Suprapubic skin (tissue), 4 donors: ENCODE measurements at regions not wholly inside any gene's neighbourhood (a gene's known extent, or its start where the extent isn't known, plus 50 kb on each side); places are given as distances from the start of the nearest gene placed in this dataset.

Experiments used
- DNase-seq, 2 donors: peaks; one replicate each; pipeline ENCODE4 v3.0.0-alpha.2; 2019; ENCODE audit warnings: low spot score in 2 of 2
- H3K27ac ChIP-seq: fragments of 200-600 bp; sonication (generic); one replicate; pipeline ENCODE4 v1.5.1; 2019
- H3K27me3 ChIP-seq: fragments of 200-600 bp; sonication (generic); one replicate; pipeline ENCODE4 v1.5.1; 2019
- H3K36me3 ChIP-seq: fragments of 200-600 bp; sonication (generic); one replicate; pipeline ENCODE4 v1.5.1; 2019
- H3K4me1 ChIP-seq: fragments of 200-600 bp; sonication (generic); one replicate; pipeline ENCODE4 v1.5.1; 2019
- H3K4me3 ChIP-seq: fragments of 200-600 bp; sonication (generic); one replicate; pipeline ENCODE4 v1.5.1; 2019; ENCODE audit warnings: mild to moderate bottlenecking
- H3K9me3 ChIP-seq: fragments of 200-600 bp; sonication (generic); one replicate; pipeline ENCODE4 v1.5.1; 2019
- EP300 ChIP-seq: sonication (generic); formaldehyde crosslinking; IDR thresholded peaks from one replicate; pipeline ENCODE4 v1.6.1; 2017; ENCODE audit warnings: antibody characterized with exemption
- POLR2A ChIP-seq, 2 donors: fragments of 450-650 bp; IDR thresholded peaks; one replicate each; pipeline ENCODE4 v1.6.1; 2017; ENCODE audit warnings: antibody characterized with exemption in 2 of 2, mild to moderate bottlenecking in 2 of 2, moderate library complexity in 2 of 2
- POLR2AphosphoS5 ChIP-seq, 3 donors: sonication (generic); formaldehyde crosslinking; IDR thresholded peaks; one replicate each; pipeline ENCODE4 v1.6.1; 2017; ENCODE audit warnings: antibody characterized with exemption in 3 of 3
- WGBS: methylation state at CpG from one replicate; pipeline ENCODE4 v1.1.5; 2018; 5-methylcytosine and 5-hydroxymethylcytosine counted together
- TF ChIP-seq, protein P1 (sequence below), 2 donors: fragments of 200-600 bp in 1 of 2; fragments of 450-650 bp in 1 of 2; sonication (generic) in 1 of 2; IDR thresholded peaks; one replicate each; pipeline ENCODE4 v1.5.1; 2016 to 2019; ENCODE audit warnings: antibody characterized with exemption in 2 of 2, mild to moderate bottlenecking in 1 of 2, moderate library complexity in 1 of 2

DNA sequence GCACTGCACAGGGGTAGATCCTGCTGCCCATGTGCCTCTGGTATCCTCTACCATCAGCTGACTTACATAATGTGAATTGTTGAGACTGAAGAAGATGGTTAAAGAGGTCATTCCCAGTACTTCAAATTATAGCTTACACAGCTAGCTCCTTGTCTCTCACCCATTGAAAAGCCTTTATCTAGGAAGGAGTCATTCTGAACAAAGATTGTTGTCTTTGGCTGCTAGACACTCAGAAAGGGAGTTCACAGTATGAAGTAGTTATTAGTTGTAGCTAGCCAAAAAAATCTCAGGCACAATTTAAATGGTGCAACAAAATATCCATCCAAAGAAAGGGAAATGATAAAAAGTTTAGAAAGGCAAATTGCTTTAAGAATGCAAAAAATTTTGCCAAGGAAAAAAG is 102.0 kb upstream of the NREP start:
- Histone ChIP-seq H3K4me1 (peaks cover 3% of the 10 kb centered on the region), H3K4me3 (no peak overlapping the region), H3K27me3 (peaks cover 3% of the 10 kb centered on the region), H3K27ac (no peak overlapping the region), H3K36me3 (no peaks in the 10 kb centered on the region), H3K9me3 (no peaks in the 10 kb centered on the region)
- TF ChIP-seq, protein P1, sequence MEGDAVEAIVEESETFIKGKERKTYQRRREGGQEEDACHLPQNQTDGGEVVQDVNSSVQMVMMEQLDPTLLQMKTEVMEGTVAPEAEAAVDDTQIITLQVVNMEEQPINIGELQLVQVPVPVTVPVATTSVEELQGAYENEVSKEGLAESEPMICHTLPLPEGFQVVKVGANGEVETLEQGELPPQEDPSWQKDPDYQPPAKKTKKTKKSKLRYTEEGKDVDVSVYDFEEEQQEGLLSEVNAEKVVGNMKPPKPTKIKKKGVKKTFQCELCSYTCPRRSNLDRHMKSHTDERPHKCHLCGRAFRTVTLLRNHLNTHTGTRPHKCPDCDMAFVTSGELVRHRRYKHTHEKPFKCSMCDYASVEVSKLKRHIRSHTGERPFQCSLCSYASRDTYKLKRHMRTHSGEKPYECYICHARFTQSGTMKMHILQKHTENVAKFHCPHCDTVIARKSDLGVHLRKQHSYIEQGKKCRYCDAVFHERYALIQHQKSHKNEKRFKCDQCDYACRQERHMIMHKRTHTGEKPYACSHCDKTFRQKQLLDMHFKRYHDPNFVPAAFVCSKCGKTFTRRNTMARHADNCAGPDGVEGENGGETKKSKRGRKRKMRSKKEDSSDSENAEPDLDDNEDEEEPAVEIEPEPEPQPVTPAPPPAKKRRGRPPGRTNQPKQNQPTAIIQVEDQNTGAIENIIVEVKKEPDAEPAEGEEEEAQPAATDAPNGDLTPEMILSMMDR (IDR thresholded peaks at IDR 0.05): no peak
- TF ChIP-seq POLR2AphosphoS5 (IDR thresholded peaks at IDR 0.05) (no peak), EP300 (no peak), POLR2A (IDR thresholded peaks at IDR 0.05) (no peak)
- DNase-seq: no peak

DNA sequence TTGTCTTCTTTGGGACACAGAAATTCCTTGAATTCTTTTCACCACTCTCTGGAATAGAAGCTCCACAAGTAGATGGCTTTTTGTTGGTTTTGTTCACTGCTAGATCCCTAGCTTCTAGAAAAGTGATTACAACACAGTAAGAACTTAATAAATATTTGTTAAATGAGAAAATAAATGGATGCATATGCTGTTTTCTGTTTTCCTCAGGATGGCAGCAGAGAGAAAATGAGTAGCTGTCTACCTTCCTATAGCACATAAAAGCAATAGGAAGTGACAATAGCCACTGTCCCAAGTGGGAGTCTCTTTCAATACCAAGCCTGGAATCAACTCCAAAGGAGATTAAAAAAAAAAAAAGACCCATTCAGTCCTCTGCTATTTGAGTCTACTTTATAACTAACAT is 100.6 kb upstream of the NREP start:
- H3K27ac ChIP-seq: no peak overlapping the region
- no peak for DNase-seq
- no peaks in the 10 kb centered on the region for H3K36me3 ChIP-seq
- H3K27me3 ChIP-seq: peaks cover 3% of the 10 kb centered on the region
- no peaks in the 10 kb centered on the region for H3K9me3 ChIP-seq
- peaks cover 3% of the 10 kb centered on the region for H3K4me1 ChIP-seq
- no peak for TF ChIP-seq EP300
- no peak for TF ChIP-seq POLR2AphosphoS5 (IDR thresholded peaks at IDR 0.05)
- TF ChIP-seq, protein P1 (IDR thresholded peaks at IDR 0.05): no peak
- no peak overlapping the region for H3K4me3 ChIP-seq

DNA sequence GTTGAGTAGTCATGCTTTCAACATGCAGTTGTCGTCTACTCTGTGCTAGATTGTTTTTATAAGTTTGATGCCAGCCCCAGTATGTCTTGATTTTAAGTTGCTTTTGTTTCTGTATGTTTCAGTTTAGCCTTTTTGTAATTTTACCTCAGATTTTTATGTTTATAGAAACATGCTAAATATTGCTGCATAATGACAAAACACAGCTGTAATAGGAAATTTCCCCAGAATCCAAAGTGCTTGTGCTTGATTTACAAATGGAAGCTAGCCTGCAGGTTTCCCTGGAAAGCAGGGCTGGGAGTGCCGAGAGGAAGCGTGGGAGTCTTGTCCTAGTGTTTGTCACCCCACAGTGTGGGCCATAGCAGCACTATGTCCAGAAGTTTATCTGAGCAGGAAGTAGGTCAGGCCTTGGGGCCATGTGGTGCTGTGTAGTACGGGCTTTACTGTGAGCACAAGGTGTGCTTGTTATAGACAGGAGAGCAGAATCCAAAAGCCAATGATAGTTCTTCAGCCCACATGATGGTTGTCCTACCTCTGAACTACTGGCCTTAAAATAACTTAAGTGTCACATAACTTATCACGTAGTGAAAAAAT is 100.0 kb upstream of the NREP start:
- H3K27me3 ChIP-seq: peaks cover 3% of the 10 kb centered on the region
- H3K9me3 ChIP-seq: no peaks in the 10 kb centered on the region
- H3K27ac ChIP-seq: no peak overlapping the region
- DNase-seq: no peak
- no peak overlapping the region for H3K4me3 ChIP-seq
- H3K4me1 ChIP-seq: peaks cover 3% of the 10 kb centered on the region
- TF ChIP-seq POLR2A (IDR thresholded peaks at IDR 0.05): no peak
- TF ChIP-seq, protein P1 (IDR thresholded peaks at IDR 0.05): no peak
- TF ChIP-seq EP300: no peak
- TF ChIP-seq POLR2AphosphoS5 (IDR thresholded peaks at IDR 0.05): no peak
- no peaks in the 10 kb centered on the region for H3K36me3 ChIP-seq
- WGBS: 81% methylated on average over 5 of the region's 5 CpGs

DNA sequence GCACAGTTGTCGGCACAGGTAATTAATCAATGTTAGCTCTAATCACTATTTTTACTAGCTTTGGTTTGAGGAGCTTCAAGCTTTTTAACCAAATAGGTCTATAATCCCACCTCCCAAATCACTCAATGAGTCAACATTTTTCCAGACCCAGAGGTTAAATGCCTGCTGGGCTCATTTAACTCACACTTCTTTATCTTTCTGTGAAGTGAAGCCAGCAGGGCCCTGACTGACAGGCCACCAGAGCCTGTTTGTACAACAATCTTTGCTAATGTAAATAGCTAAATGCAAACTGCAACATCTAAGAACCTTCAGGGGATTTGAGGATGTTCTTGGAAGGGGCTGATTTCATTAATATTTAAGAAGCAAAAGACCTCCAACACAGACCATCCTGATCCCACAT is 98.4 kb upstream of the NREP start:
- 88% methylated on average over 1 of the region's 1 CpG for WGBS
- Histone ChIP-seq H3K9me3 (no peaks in the 10 kb centered on the region), H3K4me1 (peaks cover 3% of the 10 kb centered on the region), H3K27ac (no peak overlapping the region), H3K36me3 (no peaks in the 10 kb centered on the region), H3K4me3 (no peak overlapping the region), H3K27me3 (no peaks in the 10 kb centered on the region)
- no peak for TF ChIP-seq EP300
- TF ChIP-seq POLR2AphosphoS5 (IDR thresholded peaks at IDR 0.05): no peak
- no peak for TF ChIP-seq POLR2A (IDR thresholded peaks at IDR 0.05)
- TF ChIP-seq, protein P1 (IDR thresholded peaks at IDR 0.05): no peak
- DNase-seq: no peak

DNA sequence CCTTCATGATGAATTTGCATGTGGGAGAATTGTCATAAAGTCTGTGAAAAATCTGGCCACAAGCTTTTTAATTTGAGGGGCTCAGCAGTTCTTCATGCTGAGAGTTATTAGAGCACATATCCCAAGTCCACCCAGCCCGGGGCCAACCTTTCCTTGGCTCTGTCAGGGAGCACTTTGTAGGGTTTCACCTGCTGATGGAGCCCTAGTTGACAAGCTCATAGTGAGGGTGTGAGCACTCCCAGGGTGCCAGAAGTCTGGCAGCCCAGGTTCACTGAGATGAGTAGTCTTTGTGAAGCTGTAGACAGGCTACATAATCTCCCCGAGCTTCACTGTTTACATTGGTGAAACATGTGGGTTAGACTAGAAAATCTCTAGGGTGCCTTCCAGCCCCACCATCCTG is 97.2 kb upstream of the NREP start:
- no peak overlapping the region for H3K27ac ChIP-seq
- WGBS: 50% methylated on average over 2 of the region's 2 CpGs
- H3K4me1 ChIP-seq: no peaks in the 10 kb centered on the region
- no peaks in the 10 kb centered on the region for H3K36me3 ChIP-seq
- DNase-seq: no peak
- no peak for TF ChIP-seq POLR2A (IDR thresholded peaks at IDR 0.05)
- TF ChIP-seq EP300: no peak
- H3K4me3 ChIP-seq: no peak overlapping the region
- H3K9me3 ChIP-seq: no peaks in the 10 kb centered on the region
- H3K27me3 ChIP-seq: no peaks in the 10 kb centered on the region

DNA sequence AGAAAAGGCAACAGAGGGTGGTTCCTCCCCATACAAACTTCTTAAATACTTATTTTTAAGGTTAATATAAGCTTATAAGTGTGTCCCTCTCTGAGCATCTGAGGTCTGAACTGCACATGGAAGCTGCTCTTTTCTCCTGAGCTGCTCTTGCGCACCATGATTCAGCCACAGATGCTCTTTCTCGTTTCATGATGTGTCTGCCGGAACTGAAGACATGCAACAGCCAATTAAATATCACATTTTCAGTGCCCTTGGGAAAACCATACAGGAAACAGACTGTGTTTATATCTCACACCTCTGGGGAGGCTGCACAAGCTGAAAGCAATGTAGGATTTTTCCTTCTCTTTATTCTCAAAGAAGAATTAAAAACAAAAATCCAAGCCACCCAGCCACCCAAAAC is 96.8 kb upstream of the NREP start:
- WGBS: 64% methylated on average over 3 of the region's 3 CpGs
- Histone ChIP-seq H3K36me3 (no peaks in the 10 kb centered on the region), H3K4me1 (no peaks in the 10 kb centered on the region), H3K27ac (no peak overlapping the region), H3K4me3 (no peak overlapping the region), H3K9me3 (no peaks in the 10 kb centered on the region), H3K27me3 (no peaks in the 10 kb centered on the region)
- DNase-seq: no peak
- TF ChIP-seq, protein P1 (IDR thresholded peaks at IDR 0.05): no peak
